NCI-H2171 (cell line): ENCODE measurements at regions not wholly inside any gene's neighbourhood (a gene's known extent, or its start where the extent isn't known, plus 50 kb on each side); places are given as distances from the start of the nearest gene placed in this dataset.
"Not testable (repeated sequence)": the region's sequence is repeated elsewhere in the genome, so short reads cannot be mapped to it uniquely, and the experiment has no call there.

ENCODE experiments used
- DNase-seq: peaks from one replicate; lab custom pipeline; 2025; lab: John Stamatoyannopoulos, UW

- no peak for DNase-seq
Measured at GRCh38 chr14:104249706-104250105, 111.3 kb downstream of the KIF26A start.

DNA sequence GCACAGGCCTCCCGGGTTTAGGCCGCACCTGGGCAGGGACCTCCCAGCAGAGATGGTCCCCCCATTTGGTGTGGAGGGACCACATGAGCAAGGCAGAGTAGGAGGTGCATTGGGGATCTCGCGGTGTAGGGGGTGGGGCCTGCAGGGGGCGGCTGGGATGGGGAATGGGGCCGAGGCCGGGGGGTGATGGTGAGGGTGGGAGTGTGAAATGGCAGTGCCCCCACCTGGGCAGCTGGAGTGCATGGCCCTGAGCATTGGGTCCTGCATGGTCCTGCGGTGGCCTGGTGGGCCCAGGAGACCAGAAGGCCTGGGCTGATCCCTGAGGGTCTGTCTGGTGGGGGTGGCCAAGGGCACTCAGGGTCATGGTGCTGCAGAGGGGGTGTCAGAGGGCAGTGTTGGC lies 111.8 kb downstream of the KIF26A start:
- no peak for DNase-seq

GRCh38 chr14:104252256-104253215 lies 114.1 kb downstream of the KIF26A start:
- DNase-seq = no peak

GRCh38 chr14:104253223-104253822 lies 114.9 kb downstream of the KIF26A start:
- DNase-seq = no peak

GRCh38 chr14:104253901-104254353 lies 115.5 kb downstream of the KIF26A start:
- no peak for DNase-seq

- DNase-seq = no peak
Measured at GRCh38 chr14:104254735-104255400, 116.5 kb downstream of the KIF26A start.

DNA sequence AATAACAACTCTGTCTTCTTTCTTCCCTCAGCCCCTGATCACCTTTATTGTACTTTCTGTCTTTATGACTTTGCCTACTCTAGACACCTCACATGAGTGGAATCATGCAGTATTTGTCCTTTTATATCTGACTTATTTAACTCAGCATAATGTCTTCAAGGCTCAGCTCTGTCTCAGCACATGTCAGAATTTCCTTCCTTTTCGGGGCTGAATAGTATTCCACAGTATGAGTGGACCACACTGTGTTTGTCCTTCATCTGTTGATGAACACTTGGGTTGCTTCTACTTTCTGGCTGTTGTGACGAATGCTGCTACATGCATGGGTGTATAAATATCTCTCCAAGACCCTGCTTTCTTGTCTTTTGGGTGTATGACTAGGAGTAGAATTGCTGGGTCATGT lies 117.6 kb downstream of the KIF26A start:
- DNase-seq = no peak

GRCh38 chr14:104262515-104263514 lies 124.4 kb downstream of the KIF26A start:
- DNase-seq = no peak

GRCh38 chr14:104263675-104264358 lies 125.4 kb downstream of the KIF26A start:
- no peak for DNase-seq

DNA sequence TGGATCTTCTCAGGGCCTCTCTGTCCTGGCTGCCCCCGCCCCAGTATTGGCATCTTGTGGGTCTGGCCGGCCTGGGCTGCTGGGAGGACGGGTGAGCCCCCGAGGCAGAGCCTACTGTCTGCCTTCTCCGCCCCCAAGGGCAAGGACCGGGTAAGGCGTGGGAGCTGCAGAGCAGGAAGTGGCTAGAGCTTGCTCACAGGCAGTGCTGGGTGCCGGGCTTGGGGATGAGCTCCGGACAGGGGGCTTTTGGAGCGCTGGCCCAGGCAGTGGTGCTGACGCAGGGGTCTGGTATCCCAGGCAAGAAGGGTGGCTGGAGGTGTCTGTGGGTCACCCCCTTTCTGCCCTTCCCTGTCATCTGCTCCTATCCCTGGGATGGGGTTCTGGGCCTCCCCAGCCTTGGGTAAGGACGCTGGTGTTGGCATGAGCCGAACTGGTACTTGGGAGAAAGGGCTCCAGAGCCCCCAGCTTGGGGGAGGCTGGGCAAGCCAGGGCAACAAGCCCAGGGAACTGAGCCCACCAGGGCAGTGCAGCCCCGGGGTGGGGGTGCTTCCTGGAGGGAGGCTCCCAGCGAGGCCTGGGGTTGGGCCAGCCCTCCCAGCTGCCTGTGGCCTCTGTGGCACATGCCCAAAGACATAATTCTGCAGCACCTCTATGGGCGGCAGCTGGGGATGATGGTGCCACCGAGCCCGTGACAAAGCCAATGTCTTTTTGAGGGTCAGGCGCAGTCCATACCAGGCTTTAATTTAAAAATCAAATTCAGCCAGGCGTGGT lies 126.3 kb downstream of the KIF26A start:
- DNase-seq = no peak

- no peak for DNase-seq
Measured at GRCh38 chr14:104265918-104266630, 127.7 kb downstream of the KIF26A start.

DNA sequence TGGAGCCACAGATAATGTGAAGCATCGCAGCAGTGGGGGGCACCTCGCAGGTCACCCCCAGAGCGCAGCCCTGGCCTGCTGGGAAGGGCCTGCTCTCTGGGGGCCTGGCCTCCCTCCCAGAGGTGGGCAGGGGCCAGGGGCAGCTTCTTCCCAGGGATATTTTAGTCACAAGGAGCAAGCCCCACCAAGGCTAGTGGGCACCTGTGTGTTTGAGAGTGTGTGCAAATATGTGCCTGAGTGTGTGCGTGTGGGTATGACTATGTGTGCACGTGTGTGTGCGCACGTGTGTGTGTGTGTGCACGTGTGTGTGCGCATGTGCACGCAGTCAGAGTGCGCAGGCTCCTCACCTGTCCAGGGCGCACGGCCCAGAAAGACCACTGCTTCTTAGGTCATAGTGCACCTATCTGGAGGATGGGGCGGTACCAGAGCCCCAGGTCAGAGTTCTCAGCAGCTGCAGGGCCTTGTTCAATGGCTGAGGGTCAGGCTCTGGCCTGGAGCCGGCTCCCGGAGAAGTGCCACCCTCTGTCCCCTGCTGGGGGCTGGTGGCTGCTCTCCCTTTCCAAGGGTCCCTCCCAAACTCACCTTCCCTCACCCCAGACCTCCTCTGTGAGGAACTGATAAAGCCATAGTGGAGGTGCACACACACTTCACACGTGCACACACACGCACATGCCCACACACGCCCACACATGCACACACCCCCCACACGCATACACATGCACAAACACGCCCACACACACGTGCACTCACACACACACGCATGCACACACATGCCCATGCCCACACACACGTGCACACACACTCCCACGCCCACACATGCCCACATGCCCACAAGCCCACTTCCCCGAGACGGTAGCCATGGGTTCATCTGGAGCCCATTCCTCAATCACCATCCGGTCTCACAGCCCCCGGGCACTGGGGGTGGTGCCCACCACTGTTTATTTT lies 128.5 kb downstream of the KIF26A start:
- DNase-seq = no peak

GRCh38 chr14:104267895-104268294 lies 129.5 kb downstream of the KIF26A start:
- DNase-seq = no peak

DNA sequence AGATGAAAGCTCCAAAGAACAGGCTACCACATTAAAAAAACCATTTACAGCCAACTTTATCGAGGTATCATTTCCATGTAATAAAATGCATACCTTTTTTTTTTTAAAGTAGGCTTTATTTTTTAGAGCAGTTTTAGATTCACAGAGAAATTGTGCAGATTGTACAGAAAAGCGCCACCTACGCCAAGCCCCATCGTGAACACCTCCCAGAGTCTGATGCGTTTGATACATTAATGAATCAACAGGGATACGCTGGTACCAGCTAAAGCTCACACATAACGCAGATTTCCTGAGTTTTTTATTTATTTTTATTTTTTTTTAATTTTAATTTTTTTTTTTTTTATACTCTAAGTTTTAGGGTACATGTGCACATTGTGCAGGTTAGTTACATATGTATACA lies 129.9 kb downstream of the KIF26A start:
- no peak for DNase-seq

DNA sequence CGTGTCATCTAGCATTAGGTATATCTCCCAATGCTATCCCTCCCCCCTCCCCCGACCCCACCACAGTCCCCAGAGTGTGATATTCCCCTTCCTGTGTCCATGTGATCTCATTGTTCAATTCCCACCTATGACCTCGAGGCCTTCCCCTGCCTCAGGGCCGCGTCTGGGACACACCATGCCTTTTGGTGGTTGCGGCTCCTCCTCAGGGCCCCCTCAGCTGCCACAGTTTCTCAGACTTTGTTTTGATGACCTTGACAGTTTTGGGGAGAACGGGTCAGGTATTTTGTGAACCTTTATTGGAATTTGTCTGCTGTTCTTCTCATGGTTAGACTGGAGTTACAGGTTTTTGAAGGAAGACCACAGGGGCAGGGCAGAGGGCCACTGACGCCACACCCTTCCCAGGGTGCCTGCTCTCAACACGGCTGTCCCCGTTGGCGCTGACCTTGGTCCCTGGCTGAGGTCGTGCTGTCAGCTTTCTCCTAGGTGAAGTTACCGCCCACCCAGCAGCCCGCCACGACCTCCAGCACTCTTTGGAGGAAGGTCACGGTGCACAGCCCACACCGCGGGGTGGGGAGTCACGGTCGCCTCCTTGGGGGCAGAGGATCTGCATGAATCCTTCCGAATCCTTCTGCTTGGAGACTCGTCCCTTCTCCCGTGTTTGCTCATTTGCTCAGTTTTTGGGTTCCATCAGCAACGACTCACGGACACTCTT lies 130.5 kb downstream of the KIF26A start:
- DNase-seq = no peak

GRCh38 chr14:104269511-104270241 lies 131.3 kb downstream of the KIF26A start:
- DNase-seq = not testable (repeated sequence)

- no peak for DNase-seq
Measured at GRCh38 chr14:104271391-104271790, 133.0 kb downstream of the KIF26A start.
